ENCODE measurements at regions not wholly inside any gene's neighbourhood (a gene's known extent, or its start where the extent isn't known, plus 50 kb on each side); places are given as distances from the start of the nearest gene placed in this dataset.
"Not testable (repeated sequence)": the region's sequence is repeated elsewhere in the genome, so short reads cannot be mapped to it uniquely, and the experiment has no call there.

GRCh38 chr6:60891606-60892005 is 1394.4 kb downstream of the KHDRBS2 start:
- Mint-ChIP-seq H3K36me3 (ENCODE audit: low read depth) (no peaks in the 10 kb centered on the region), H3K4me1 (ENCODE audit: low read depth) (no peaks in the 10 kb centered on the region), H3K27ac (no peak overlapping the region), H3K27me3 (ENCODE audit: insufficient read depth) (no peaks in the 10 kb centered on the region), H3K4me3 (no peak overlapping the region), H3K9me3 (peaks cover 21% of the 10 kb centered on the region)
- DNase-seq: no peak
- no peak for TF ChIP-seq CTCF (IDR thresholded peaks at IDR 0.05)

GRCh38 chr6:60877396-60877795 is 1408.6 kb downstream of the KHDRBS2 start:
- not testable (repeated sequence) for H3K36me3 Mint-ChIP-seq (ENCODE audit: low read depth); H3K27me3 Mint-ChIP-seq (ENCODE audit: insufficient read depth); H3K27ac Mint-ChIP-seq; H3K4me1 Mint-ChIP-seq (ENCODE audit: low read depth); DNase-seq; H3K4me3 Mint-ChIP-seq
- peaks cover 12% of the 10 kb centered on the region for H3K9me3 Mint-ChIP-seq

- not testable (repeated sequence) for H3K4me1 Mint-ChIP-seq (ENCODE audit: low read depth); H3K4me3 Mint-ChIP-seq; H3K36me3 Mint-ChIP-seq (ENCODE audit: low read depth); H3K27me3 Mint-ChIP-seq (ENCODE audit: insufficient read depth); DNase-seq; H3K27ac Mint-ChIP-seq
- H3K9me3 Mint-ChIP-seq: peaks cover 25% of the 10 kb centered on the region
Observed at GRCh38 chr6:60870779-60871178, 1415.2 kb downstream of the KHDRBS2 start.

GRCh38 chr6:60867548-60867947 is 1418.5 kb downstream of the KHDRBS2 start:
- TF ChIP-seq CTCF (IDR thresholded peaks at IDR 0.05): no peak
- H3K27ac Mint-ChIP-seq: no peak overlapping the region
- no peaks in the 10 kb centered on the region for H3K27me3 Mint-ChIP-seq (ENCODE audit: insufficient read depth)
- no peaks in the 10 kb centered on the region for H3K36me3 Mint-ChIP-seq (ENCODE audit: low read depth)
- DNase-seq: no peak
- H3K9me3 Mint-ChIP-seq: peaks cover 25% of the 10 kb centered on the region
- no peaks in the 10 kb centered on the region for H3K4me1 Mint-ChIP-seq (ENCODE audit: low read depth)
- H3K4me3 Mint-ChIP-seq: no peak overlapping the region

- H3K27ac Mint-ChIP-seq; H3K27me3 Mint-ChIP-seq (ENCODE audit: insufficient read depth); H3K36me3 Mint-ChIP-seq (ENCODE audit: low read depth); H3K4me3 Mint-ChIP-seq; DNase-seq; H3K4me1 Mint-ChIP-seq (ENCODE audit: low read depth): not testable (repeated sequence)
- H3K9me3 Mint-ChIP-seq: peaks cover 14% of the 10 kb centered on the region
Observed at GRCh38 chr6:60843175-60843982, 1442.6 kb downstream of the KHDRBS2 start.

- not testable (repeated sequence) for H3K27me3 Mint-ChIP-seq (ENCODE audit: insufficient read depth); H3K27ac Mint-ChIP-seq; H3K36me3 Mint-ChIP-seq (ENCODE audit: low read depth); H3K4me1 Mint-ChIP-seq (ENCODE audit: low read depth); H3K4me3 Mint-ChIP-seq; DNase-seq
- H3K9me3 Mint-ChIP-seq: peaks cover 21% of the 10 kb centered on the region
Observed at GRCh38 chr6:60830726-60831125, 1455.3 kb downstream of the KHDRBS2 start.

GRCh38 chr6:60822597-60822996 is 1463.4 kb downstream of the KHDRBS2 start:
- H3K27ac Mint-ChIP-seq; H3K4me1 Mint-ChIP-seq (ENCODE audit: low read depth); H3K4me3 Mint-ChIP-seq; H3K27me3 Mint-ChIP-seq (ENCODE audit: insufficient read depth); DNase-seq; H3K36me3 Mint-ChIP-seq (ENCODE audit: low read depth); H3K9me3 Mint-ChIP-seq: not testable (repeated sequence)

GRCh38 chr6:60818072-60818471 is 1468.0 kb downstream of the KHDRBS2 start:
- H3K9me3 Mint-ChIP-seq: peaks cover 27% of the 10 kb centered on the region
- H3K4me1 Mint-ChIP-seq (ENCODE audit: low read depth); DNase-seq; H3K27me3 Mint-ChIP-seq (ENCODE audit: insufficient read depth); H3K4me3 Mint-ChIP-seq; H3K36me3 Mint-ChIP-seq (ENCODE audit: low read depth); H3K27ac Mint-ChIP-seq: not testable (repeated sequence)

GRCh38 chr6:60814784-60815183 is 1471.2 kb downstream of the KHDRBS2 start:
- not testable (repeated sequence) for H3K27ac Mint-ChIP-seq; DNase-seq; H3K27me3 Mint-ChIP-seq (ENCODE audit: insufficient read depth); H3K4me1 Mint-ChIP-seq (ENCODE audit: low read depth); H3K4me3 Mint-ChIP-seq; H3K36me3 Mint-ChIP-seq (ENCODE audit: low read depth)
- H3K9me3 Mint-ChIP-seq: peaks cover 32% of the 10 kb centered on the region

- not testable (repeated sequence) for H3K4me1 Mint-ChIP-seq (ENCODE audit: low read depth); H3K36me3 Mint-ChIP-seq (ENCODE audit: low read depth); H3K27ac Mint-ChIP-seq; H3K4me3 Mint-ChIP-seq; DNase-seq; H3K27me3 Mint-ChIP-seq (ENCODE audit: insufficient read depth)
- peaks cover 29% of the 10 kb centered on the region for H3K9me3 Mint-ChIP-seq
Observed at GRCh38 chr6:60813897-60814596, 1472.0 kb downstream of the KHDRBS2 start.

- not testable (repeated sequence) for H3K4me1 Mint-ChIP-seq (ENCODE audit: low read depth); H3K4me3 Mint-ChIP-seq; DNase-seq; H3K36me3 Mint-ChIP-seq (ENCODE audit: low read depth); H3K27ac Mint-ChIP-seq; H3K27me3 Mint-ChIP-seq (ENCODE audit: insufficient read depth)
- H3K9me3 Mint-ChIP-seq: peaks cover 20% of the 10 kb centered on the region
Observed at GRCh38 chr6:60810216-60810615, 1475.8 kb downstream of the KHDRBS2 start.

- not testable (repeated sequence) for H3K27ac Mint-ChIP-seq; H3K36me3 Mint-ChIP-seq (ENCODE audit: low read depth); H3K27me3 Mint-ChIP-seq (ENCODE audit: insufficient read depth); H3K4me3 Mint-ChIP-seq; H3K4me1 Mint-ChIP-seq (ENCODE audit: low read depth); DNase-seq
- peaks cover 15% of the 10 kb centered on the region; the same call in 1 of the 2 replicates for H3K9me3 Mint-ChIP-seq
Observed at GRCh38 chr6:60799146-60799545, 1486.9 kb downstream of the KHDRBS2 start.

All from HFFc6 (cell line).